IPS-20b (cell line): ENCODE measurements at regions not wholly inside any gene's neighbourhood (a gene's known extent, or its start where the extent isn't known, plus 50 kb on each side); places are given as distances from the start of the nearest gene placed in this dataset.
A peak's percentile ranks its signal among the peaks of the same experiment; 100 is the strongest.

Experiments
- H3K27ac ChIP-seq: one replicate; pipeline ENCODE4 v1.5.1; 2013; ENCODE audit warnings: low read length
- H3K27me3 ChIP-seq: 2 replicates; pipeline ENCODE4 v1.6.1; 2013; ENCODE audit warnings: mild to moderate bottlenecking, low read length, inconsistent platforms; ENCODE audit not compliant: insufficient read depth
- H3K36me3 ChIP-seq: 2 replicates; pipeline ENCODE4 v1.6.1; 2013; ENCODE audit warnings: low read depth, mild to moderate bottlenecking, inconsistent platforms, low read length, moderate library complexity; ENCODE audit not compliant: insufficient read depth
- H3K4me1 ChIP-seq: 2 replicates; pipeline ENCODE4 v1.6.1; 2013; ENCODE audit warnings: mild to moderate bottlenecking, control low read depth, inconsistent platforms, low read length, moderate library complexity; ENCODE audit not compliant: insufficient read depth
- H3K4me3 ChIP-seq: 2 replicates; pipeline ENCODE4 v1.5.1; 2013; ENCODE audit warnings: mild to moderate bottlenecking, low read length, inconsistent platforms
- H3K9ac ChIP-seq: 2 replicates; pipeline ENCODE4 v1.6.1; 2013; ENCODE audit warnings: low read depth, mild to moderate bottlenecking, inconsistent platforms, low read length, moderate library complexity
- H3K9me3 ChIP-seq: 2 replicates; pipeline ENCODE4 v1.6.1; 2013; ENCODE audit warnings: mild to moderate bottlenecking, low read depth, low read length, inconsistent platforms; ENCODE audit not compliant: insufficient read depth

DNA sequence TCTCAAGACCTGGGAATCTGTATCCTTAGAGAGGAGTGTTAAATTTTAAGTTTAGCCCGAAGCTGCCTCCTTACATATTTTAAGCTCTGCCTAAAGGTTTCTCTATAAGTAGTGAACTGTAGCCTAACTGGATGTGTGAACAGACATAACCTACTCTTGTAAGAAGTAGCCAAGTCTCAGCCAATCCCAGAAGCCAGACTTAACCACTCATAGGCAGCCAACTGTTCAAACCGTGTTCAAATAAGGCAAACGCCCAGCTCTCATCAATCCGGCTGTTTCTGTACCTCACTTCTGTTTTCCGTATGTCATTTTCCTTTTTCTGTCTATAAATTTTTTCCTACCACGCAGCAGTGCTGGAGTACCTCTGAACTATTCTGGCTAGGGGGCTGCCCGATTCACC, 58.7 kb upstream of the HRH2 start:
- Histone ChIP-seq H3K36me3 (no peaks in the 10 kb centered on the region), H3K27ac (no peak overlapping the region), H3K9ac (no peak overlapping the region), H3K9me3 (no peaks in the 10 kb centered on the region), H3K4me1 (peaks cover 16% of the 10 kb centered on the region; the same call in 1 of the 2 replicates), H3K27me3 (no peaks in the 10 kb centered on the region), H3K4me3 (no peak overlapping the region)

DNA sequence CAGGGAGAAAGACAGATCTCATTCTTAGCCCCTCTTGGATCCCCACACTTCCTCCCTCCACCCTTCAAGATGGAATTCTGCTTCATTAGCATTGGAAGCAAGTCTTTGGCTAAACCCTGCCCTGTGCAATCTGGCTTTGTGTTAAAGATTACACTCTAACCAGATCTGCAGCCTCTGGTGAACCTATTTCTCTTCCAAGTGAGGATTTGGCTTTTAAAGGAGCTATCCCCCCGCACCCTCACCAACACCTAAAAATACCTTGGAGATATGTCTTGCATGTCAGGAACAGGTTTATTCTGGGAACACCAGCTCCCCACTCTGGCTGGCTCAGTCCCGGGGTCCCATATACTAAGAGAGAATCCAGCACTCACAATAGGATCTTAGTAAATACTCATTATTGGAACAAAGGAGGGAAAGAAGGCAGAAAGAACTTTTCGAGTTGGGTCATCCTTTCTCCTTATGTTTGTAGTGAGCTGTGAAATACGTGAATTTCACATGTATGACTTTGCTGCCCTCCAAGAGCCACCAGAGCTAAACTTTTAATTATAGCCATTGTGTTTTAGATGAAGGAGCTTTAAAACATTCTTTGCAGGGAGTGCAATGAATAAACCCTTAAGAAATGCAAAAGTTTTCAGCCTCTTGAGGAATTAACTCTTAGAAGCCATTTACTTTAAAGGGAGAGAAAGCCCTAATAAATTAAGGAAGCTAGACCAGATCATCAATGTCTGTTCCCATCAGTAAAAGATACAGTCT, 53.7 kb upstream of the HRH2 start:
- Histone ChIP-seq H3K9ac (peak overlapping the region; percentile 68; the same call in 1 of the 2 replicates), H3K36me3 (peaks cover 11% of the 10 kb centered on the region; the same call in 1 of the 2 replicates), H3K27me3 (no peaks in the 10 kb centered on the region), H3K4me3 (peak overlapping the region; percentile 36; the same call in 1 of the 2 replicates), H3K9me3 (peaks cover 20% of the 10 kb centered on the region), H3K4me1 (peaks cover 18% of the 10 kb centered on the region; the same call in 1 of the 2 replicates), H3K27ac (peak overlapping the region; percentile 78)

DNA sequence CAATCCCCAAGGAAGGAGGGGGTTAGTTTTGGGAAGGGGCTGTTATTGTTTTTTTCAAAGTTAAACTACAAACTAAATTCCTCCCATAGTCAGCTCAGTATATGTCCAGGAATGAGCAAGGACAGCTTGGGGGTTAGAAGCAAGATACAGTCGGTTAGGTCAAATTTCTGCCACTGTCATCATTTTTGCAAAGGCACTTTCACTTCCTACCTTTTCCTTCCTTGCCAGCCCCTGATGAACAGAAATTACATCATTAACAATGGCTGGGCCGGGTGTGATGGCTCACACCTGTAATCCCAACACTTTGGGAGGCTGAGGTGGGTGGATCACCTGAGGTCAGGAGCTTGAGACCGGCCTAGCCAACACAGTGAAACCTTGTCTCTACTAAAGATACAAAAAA, 51.5 kb upstream of the HRH2 start:
- H3K4me3 ChIP-seq, result no peak overlapping the region
- peaks cover 11% of the 10 kb centered on the region; the same call in 1 of the 2 replicates for H3K36me3 ChIP-seq
- peaks cover 18% of the 10 kb centered on the region; the same call in 1 of the 2 replicates for H3K4me1 ChIP-seq
- no peaks in the 10 kb centered on the region for H3K27me3 ChIP-seq
- no peak overlapping the region for H3K27ac ChIP-seq
- H3K9ac ChIP-seq, result no peak overlapping the region
- peaks cover 20% of the 10 kb centered on the region for H3K9me3 ChIP-seq
